ENCODE measurements at regions not wholly inside any gene's neighbourhood (a gene's known extent, or its start where the extent isn't known, plus 50 kb on each side); places are given as distances from the start of the nearest gene placed in this dataset.

- H3K4me1 ChIP-seq (ENCODE audit: control insufficient read depth in 1 of 2, insufficient read depth in 1 of 2, low read depth in 1 of 2, low read length in 1 of 2), result no peaks in the 10 kb centered on the region
- no peak overlapping the region for H3K27ac ChIP-seq
- no peak for TF ChIP-seq CTCF (IDR thresholded peaks at IDR 0.05)
- H3K4me3 ChIP-seq (ENCODE audit: low read depth in 1 of 2, low read length in 1 of 2), result no peak overlapping the region
- H3K9me3 ChIP-seq, result no peaks in the 10 kb centered on the region
- H3K36me3 ChIP-seq, result no peaks in the 10 kb centered on the region
- H3K27me3 ChIP-seq, result no peaks in the 10 kb centered on the region
Measured at GRCh38 chr16:73210084-73210483, 162.2 kb upstream of the ZFHX3 start.

DNA sequence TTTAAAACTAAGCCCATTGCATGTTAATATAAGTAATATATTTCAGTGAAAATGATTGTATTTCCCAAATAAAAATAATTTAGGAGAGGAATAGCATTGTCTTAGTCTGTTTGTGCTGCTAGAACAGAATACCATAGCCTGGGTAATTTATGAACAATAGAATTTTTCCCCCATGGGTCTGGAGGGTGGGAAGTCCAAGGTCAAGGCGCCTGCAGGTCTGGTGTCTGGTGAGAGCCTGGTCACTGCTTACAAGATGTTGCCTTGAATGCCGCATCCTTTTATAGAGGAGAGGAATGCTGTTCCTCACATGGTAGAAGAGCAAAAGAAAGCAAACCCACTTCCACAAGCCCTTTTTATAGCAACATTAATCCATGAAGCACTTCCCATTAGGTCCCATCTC is 161.3 kb upstream of the ZFHX3 start:
- TF ChIP-seq CTCF (IDR thresholded peaks at IDR 0.05), result no peak
- Histone ChIP-seq H3K36me3 (no peaks in the 10 kb centered on the region), H3K4me1 (ENCODE audit: control insufficient read depth in 1 of 2, insufficient read depth in 1 of 2, low read depth in 1 of 2, low read length in 1 of 2) (no peaks in the 10 kb centered on the region), H3K27ac (no peak overlapping the region), H3K4me3 (ENCODE audit: low read depth in 1 of 2, low read length in 1 of 2) (no peak overlapping the region), H3K9me3 (no peaks in the 10 kb centered on the region), H3K27me3 (no peaks in the 10 kb centered on the region)

- Histone ChIP-seq H3K9me3 (no peaks in the 10 kb centered on the region), H3K36me3 (no peaks in the 10 kb centered on the region), H3K4me3 (ENCODE audit: low read depth in 1 of 2, low read length in 1 of 2) (no peak overlapping the region), H3K27ac (no peak overlapping the region), H3K27me3 (no peaks in the 10 kb centered on the region), H3K4me1 (ENCODE audit: control insufficient read depth in 1 of 2, insufficient read depth in 1 of 2, low read depth in 1 of 2, low read length in 1 of 2) (no peaks in the 10 kb centered on the region)
- TF ChIP-seq CTCF (IDR thresholded peaks at IDR 0.05), result no peak
Measured at GRCh38 chr16:73206151-73206707, 158.3 kb upstream of the ZFHX3 start.

- H3K4me3 ChIP-seq (ENCODE audit: low read depth in 1 of 2, low read length in 1 of 2), result no peak overlapping the region
- no peaks in the 10 kb centered on the region for H3K27me3 ChIP-seq
- no peaks in the 10 kb centered on the region for H3K9me3 ChIP-seq
- no peaks in the 10 kb centered on the region for H3K4me1 ChIP-seq (ENCODE audit: control insufficient read depth in 1 of 2, insufficient read depth in 1 of 2, low read depth in 1 of 2, low read length in 1 of 2)
- H3K27ac ChIP-seq, result no peak overlapping the region
- no peaks in the 10 kb centered on the region for H3K36me3 ChIP-seq
- no peak for TF ChIP-seq CTCF (IDR thresholded peaks at IDR 0.05)
Measured at GRCh38 chr16:73205153-73205886, 157.4 kb upstream of the ZFHX3 start.

DNA sequence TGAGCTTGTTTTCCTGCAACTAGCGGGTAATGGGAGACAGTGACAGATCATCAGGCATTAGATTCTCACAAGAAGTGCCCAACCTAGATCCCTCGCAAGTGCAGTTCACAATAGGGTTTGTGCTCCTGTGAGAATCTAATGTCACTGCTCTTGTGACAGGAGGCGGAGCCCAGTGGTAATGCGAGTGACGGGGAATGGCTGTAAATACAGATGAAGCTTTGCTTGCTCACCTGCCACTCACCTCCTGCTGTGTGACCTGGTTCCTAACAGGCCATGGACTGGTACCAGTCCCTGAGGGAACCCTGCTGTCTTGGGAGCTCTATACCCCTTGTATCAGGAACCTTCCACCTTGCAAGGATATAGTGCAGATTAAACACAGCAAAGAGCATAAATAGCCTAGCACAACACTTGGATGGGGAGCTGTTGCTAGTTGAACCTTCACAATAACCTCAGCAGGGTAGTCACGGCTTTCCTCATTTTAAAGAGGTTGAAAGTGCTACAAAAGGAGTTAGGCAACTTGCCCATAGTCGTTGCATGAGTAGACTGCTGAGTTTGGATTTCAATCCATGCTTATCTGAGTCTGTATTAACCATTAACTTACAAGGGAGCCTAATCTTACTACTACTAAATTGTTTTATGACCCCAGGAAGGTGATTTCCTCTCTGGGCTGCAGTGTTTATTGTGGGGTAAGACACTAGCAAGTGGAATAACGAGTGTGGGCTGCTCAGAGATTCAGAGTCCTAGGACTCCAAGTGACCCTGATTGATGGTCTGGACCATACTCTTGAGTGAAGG is 156.6 kb upstream of the ZFHX3 start:
- no peaks in the 10 kb centered on the region for H3K9me3 ChIP-seq
- H3K36me3 ChIP-seq, result no peaks in the 10 kb centered on the region
- TF ChIP-seq CTCF (IDR thresholded peaks at IDR 0.05), result no peak
- no peaks in the 10 kb centered on the region for H3K4me1 ChIP-seq (ENCODE audit: control insufficient read depth in 1 of 2, insufficient read depth in 1 of 2, low read depth in 1 of 2, low read length in 1 of 2)
- no peak overlapping the region for H3K27ac ChIP-seq
- no peak overlapping the region for H3K4me3 ChIP-seq (ENCODE audit: low read depth in 1 of 2, low read length in 1 of 2)
- no peaks in the 10 kb centered on the region for H3K27me3 ChIP-seq

Measured in neutrophil (primary cell).